Liver (tissue), 8 donors: ENCODE measurements at regions not wholly inside any gene's neighbourhood (a gene's known extent, or its start where the extent isn't known, plus 50 kb on each side); places are given as distances from the start of the nearest gene placed in this dataset.

ENCODE experiments used
- DNase-seq: peaks from one replicate; pipeline ENCODE4 v3.0.0-alpha.2; 2017; ENCODE audit warnings: low spot score
- H3K27ac ChIP-seq, 2 donors: one replicate each; pipeline ENCODE4 v1.7.0; 2013; ENCODE audit warnings: inconsistent platforms in 2 of 2, low read length in 2 of 2, control low read depth in 1 of 2, low read depth in 1 of 2, mild to moderate bottlenecking in 1 of 2
- H3K27me3 ChIP-seq, 4 donors: one replicate each; pipeline versions ENCODE4 v1.6.1 to v1.7.0; 2013; ENCODE audit warnings: low read length in 3 of 4, inconsistent platforms in 1 of 4, mild to moderate bottlenecking in 1 of 4, moderate library complexity in 1 of 4; ENCODE audit not compliant: control insufficient read depth in 4 of 4, insufficient read depth in 4 of 4
- H3K36me3 ChIP-seq, 4 donors: one replicate each; pipeline versions ENCODE4 v1.6.1 to v1.7.0; 2013; ENCODE audit warnings: low read length in 3 of 4, mild to moderate bottlenecking in 3 of 4, low read depth in 1 of 4, moderate library complexity in 1 of 4; ENCODE audit not compliant: control insufficient read depth in 4 of 4, insufficient read depth in 3 of 4
- H3K4me1 ChIP-seq, 4 donors: one replicate each; pipeline versions ENCODE4 v1.6.1 to v1.7.0; 2013; ENCODE audit warnings: low read length in 3 of 4, mild to moderate bottlenecking in 3 of 4, moderate library complexity in 1 of 4; ENCODE audit not compliant: control insufficient read depth in 4 of 4, insufficient read depth in 4 of 4
- H3K4me3 ChIP-seq, 3 donors: one replicate each; pipeline versions ENCODE4 v1.6.1 to v1.7.0; 2013; ENCODE audit warnings: low read length in 3 of 3, control low read depth in 1 of 3, low read depth in 1 of 3, mild to moderate bottlenecking in 1 of 3
- H3K9ac ChIP-seq, 2 donors: one replicate each; pipeline ENCODE4 v1.7.0; 2013; ENCODE audit warnings: low read length in 2 of 2, mild to moderate bottlenecking in 2 of 2, moderate library complexity in 2 of 2, control low read depth in 1 of 2, low read depth in 1 of 2
- H3K9me3 ChIP-seq, 4 donors: one replicate each; pipeline versions ENCODE4 v1.6.1 to v1.7.0; 2013; ENCODE audit warnings: low read length in 3 of 4; ENCODE audit not compliant: control insufficient read depth in 4 of 4
- EGR1 ChIP-seq, 2 donors: IDR thresholded peaks; 2 replicates each; pipeline ENCODE4 v1.6.1; 2016 to 2018; ENCODE audit warnings: antibody characterized with exemption in 2 of 2, low read depth in 2 of 2
- FOXA1 ChIP-seq: IDR thresholded peaks from 2 replicates; pipeline ENCODE4 v1.6.1; 2016; ENCODE audit warnings: antibody characterized with exemption
- FOXA2 ChIP-seq: IDR thresholded peaks from 2 replicates; pipeline ENCODE4 v1.6.1; 2016; ENCODE audit warnings: antibody characterized with exemption
- GABPA ChIP-seq, 2 donors: IDR thresholded peaks in 1 of 2; conservative IDR thresholded peaks in 1 of 2; 2 replicates each; pipeline ENCODE4 v1.6.1; 2016; ENCODE audit warnings: antibody characterized with exemption in 2 of 2, mild to moderate bottlenecking in 1 of 2, moderate library complexity in 1 of 2
- HNF4A ChIP-seq, 2 donors: conservative IDR thresholded peaks; 2 replicates each; pipeline ENCODE4 v1.6.1; 2016; ENCODE audit warnings: antibody characterized with exemption in 2 of 2, mild to moderate bottlenecking in 2 of 2
- HNF4G ChIP-seq: IDR thresholded peaks from 2 replicates; pipeline ENCODE4 v1.6.1; 2016; ENCODE audit warnings: antibody characterized with exemption
- JUND ChIP-seq, 2 donors: IDR thresholded peaks; 2 replicates each; pipeline ENCODE4 v1.6.1; 2016; ENCODE audit warnings: antibody characterized with exemption in 2 of 2
- NR2F2 ChIP-seq: IDR thresholded peaks from 2 replicates; pipeline ENCODE4 v1.6.1; 2016; ENCODE audit warnings: antibody characterized with exemption
- RAD21 ChIP-seq, 2 donors: IDR thresholded peaks; 2 replicates each; pipeline ENCODE4 v1.6.1; 2016; ENCODE audit warnings: antibody characterized with exemption in 2 of 2, mild to moderate bottlenecking in 2 of 2
- RXRA ChIP-seq, 2 donors: IDR thresholded peaks; 2 replicates each; pipeline ENCODE4 v1.6.1; 2017 to 2018; ENCODE audit warnings: antibody characterized with exemption in 2 of 2, mild to moderate bottlenecking in 1 of 2
- SP1 ChIP-seq: IDR thresholded peaks from 2 replicates; pipeline ENCODE4 v1.6.1; 2018; ENCODE audit warnings: antibody characterized with exemption, mild to moderate bottlenecking
- TAF1 ChIP-seq: conservative IDR thresholded peaks from 2 replicates; pipeline ENCODE4 v1.6.1; 2016; ENCODE audit warnings: antibody characterized with exemption, mild to moderate bottlenecking
- YY1 ChIP-seq: IDR thresholded peaks from 2 replicates; pipeline ENCODE4 v1.6.1; 2016; ENCODE audit warnings: antibody characterized with exemption, mild to moderate bottlenecking
- WGBS: extraction: QIAGEN DNeasy Blood & Tissue Kit; methylation state at CpG from one replicate; pipeline ENCODE4 v1.1.7; 2013; 5-methylcytosine and 5-hydroxymethylcytosine counted together
- TF ChIP-seq, protein P1 (sequence below): IDR thresholded peaks from 2 replicates; pipeline ENCODE4 v1.6.1; 2016; ENCODE audit warnings: antibody characterized with exemption, mild to moderate bottlenecking
- TF ChIP-seq, protein P2 (sequence below): IDR thresholded peaks from 2 replicates; pipeline ENCODE4 v1.6.1; 2016; ENCODE audit warnings: antibody characterized with exemption
- TF ChIP-seq, protein P3 (sequence below): fragments of 150-350 bp; IDR thresholded peaks from 2 replicates; pipeline ENCODE4 v1.5.1; 2017; ENCODE audit warnings: improper control_type of control experiment, low read depth, low read length; ENCODE audit not compliant: missing input control
- TF ChIP-seq, protein P4 (sequence below): IDR thresholded peaks from 2 replicates; pipeline ENCODE4 v1.6.1; 2016; ENCODE audit warnings: antibody characterized with exemption
- TF ChIP-seq, protein P5 (sequence below): IDR thresholded peaks from 2 replicates; pipeline ENCODE4 v1.6.1; 2016; ENCODE audit warnings: antibody characterized with exemption
- donor health status: healthy.
- donor health status: healthy.
- donor health status: healthy.
- donor health status: healthy.
- donor health status: healthy.

DNA sequence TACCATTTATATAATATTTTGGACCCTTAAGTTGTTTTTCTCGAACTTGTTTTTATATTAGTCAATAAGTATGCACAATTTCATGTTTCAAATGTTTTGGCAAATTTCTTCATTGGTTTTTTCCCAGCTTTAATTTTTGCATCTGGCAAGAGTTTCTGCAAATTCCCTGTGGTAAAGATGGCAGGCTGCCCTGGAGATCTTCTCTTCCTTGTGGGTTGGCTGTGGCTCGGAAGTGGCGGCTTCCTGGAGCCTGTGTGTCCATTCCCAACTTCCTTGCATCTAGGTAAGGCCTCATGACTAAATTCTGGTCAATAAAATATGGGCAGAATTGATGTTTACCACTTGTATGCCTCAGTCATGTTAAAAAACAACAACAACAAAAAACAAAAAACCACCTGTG lies 818.6 kb downstream of the EPHA4 start:
- no peak for DNase-seq
- WGBS: 59% methylated on average over 3 of the region's 3 CpGs
- H3K9me3 ChIP-seq: no peaks in the 10 kb centered on the region
- H3K27me3 ChIP-seq: no peaks in the 10 kb centered on the region
- no peak overlapping the region for H3K27ac ChIP-seq
- no peak overlapping the region for H3K4me3 ChIP-seq
- TF ChIP-seq RXRA (IDR thresholded peaks at IDR 0.05): no peak
- TF ChIP-seq RAD21 (IDR thresholded peaks at IDR 0.05): no peak
- TF ChIP-seq NR2F2: no peak
- TF ChIP-seq, protein P1, sequence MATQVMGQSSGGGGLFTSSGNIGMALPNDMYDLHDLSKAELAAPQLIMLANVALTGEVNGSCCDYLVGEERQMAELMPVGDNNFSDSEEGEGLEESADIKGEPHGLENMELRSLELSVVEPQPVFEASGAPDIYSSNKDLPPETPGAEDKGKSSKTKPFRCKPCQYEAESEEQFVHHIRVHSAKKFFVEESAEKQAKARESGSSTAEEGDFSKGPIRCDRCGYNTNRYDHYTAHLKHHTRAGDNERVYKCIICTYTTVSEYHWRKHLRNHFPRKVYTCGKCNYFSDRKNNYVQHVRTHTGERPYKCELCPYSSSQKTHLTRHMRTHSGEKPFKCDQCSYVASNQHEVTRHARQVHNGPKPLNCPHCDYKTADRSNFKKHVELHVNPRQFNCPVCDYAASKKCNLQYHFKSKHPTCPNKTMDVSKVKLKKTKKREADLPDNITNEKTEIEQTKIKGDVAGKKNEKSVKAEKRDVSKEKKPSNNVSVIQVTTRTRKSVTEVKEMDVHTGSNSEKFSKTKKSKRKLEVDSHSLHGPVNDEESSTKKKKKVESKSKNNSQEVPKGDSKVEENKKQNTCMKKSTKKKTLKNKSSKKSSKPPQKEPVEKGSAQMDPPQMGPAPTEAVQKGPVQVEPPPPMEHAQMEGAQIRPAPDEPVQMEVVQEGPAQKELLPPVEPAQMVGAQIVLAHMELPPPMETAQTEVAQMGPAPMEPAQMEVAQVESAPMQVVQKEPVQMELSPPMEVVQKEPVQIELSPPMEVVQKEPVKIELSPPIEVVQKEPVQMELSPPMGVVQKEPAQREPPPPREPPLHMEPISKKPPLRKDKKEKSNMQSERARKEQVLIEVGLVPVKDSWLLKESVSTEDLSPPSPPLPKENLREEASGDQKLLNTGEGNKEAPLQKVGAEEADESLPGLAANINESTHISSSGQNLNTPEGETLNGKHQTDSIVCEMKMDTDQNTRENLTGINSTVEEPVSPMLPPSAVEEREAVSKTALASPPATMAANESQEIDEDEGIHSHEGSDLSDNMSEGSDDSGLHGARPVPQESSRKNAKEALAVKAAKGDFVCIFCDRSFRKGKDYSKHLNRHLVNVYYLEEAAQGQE: no peak
- TF ChIP-seq, protein P2, sequence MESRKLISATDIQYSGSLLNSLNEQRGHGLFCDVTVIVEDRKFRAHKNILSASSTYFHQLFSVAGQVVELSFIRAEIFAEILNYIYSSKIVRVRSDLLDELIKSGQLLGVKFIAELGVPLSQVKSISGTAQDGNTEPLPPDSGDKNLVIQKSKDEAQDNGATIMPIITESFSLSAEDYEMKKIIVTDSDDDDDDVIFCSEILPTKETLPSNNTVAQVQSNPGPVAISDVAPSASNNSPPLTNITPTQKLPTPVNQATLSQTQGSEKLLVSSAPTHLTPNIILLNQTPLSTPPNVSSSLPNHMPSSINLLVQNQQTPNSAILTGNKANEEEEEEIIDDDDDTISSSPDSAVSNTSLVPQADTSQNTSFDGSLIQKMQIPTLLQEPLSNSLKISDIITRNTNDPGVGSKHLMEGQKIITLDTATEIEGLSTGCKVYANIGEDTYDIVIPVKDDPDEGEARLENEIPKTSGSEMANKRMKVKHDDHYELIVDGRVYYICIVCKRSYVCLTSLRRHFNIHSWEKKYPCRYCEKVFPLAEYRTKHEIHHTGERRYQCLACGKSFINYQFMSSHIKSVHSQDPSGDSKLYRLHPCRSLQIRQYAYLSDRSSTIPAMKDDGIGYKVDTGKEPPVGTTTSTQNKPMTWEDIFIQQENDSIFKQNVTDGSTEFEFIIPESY: no peak
- TF ChIP-seq, protein P3, sequence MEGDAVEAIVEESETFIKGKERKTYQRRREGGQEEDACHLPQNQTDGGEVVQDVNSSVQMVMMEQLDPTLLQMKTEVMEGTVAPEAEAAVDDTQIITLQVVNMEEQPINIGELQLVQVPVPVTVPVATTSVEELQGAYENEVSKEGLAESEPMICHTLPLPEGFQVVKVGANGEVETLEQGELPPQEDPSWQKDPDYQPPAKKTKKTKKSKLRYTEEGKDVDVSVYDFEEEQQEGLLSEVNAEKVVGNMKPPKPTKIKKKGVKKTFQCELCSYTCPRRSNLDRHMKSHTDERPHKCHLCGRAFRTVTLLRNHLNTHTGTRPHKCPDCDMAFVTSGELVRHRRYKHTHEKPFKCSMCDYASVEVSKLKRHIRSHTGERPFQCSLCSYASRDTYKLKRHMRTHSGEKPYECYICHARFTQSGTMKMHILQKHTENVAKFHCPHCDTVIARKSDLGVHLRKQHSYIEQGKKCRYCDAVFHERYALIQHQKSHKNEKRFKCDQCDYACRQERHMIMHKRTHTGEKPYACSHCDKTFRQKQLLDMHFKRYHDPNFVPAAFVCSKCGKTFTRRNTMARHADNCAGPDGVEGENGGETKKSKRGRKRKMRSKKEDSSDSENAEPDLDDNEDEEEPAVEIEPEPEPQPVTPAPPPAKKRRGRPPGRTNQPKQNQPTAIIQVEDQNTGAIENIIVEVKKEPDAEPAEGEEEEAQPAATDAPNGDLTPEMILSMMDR: no peak
- TF ChIP-seq, protein P4, sequence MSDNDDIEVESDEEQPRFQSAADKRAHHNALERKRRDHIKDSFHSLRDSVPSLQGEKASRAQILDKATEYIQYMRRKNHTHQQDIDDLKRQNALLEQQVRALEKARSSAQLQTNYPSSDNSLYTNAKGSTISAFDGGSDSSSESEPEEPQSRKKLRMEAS: no peak
- no peak for TF ChIP-seq GABPA (IDR thresholded peaks at IDR 0.05 in 1 of 2, conservative IDR thresholded peaks at IDR 0.05 in 1 of 2)
- TF ChIP-seq EGR1 (IDR thresholded peaks at IDR 0.05; ENCODE audit: low read depth in 2 of 2): no peak
- TF ChIP-seq YY1: no peak
- TF ChIP-seq HNF4G: no peak
- no peak for TF ChIP-seq TAF1
- TF ChIP-seq HNF4A (conservative IDR thresholded peaks at IDR 0.05): no peak
- H3K4me1 ChIP-seq: no peaks in the 10 kb centered on the region
- H3K36me3 ChIP-seq: no peaks in the 10 kb centered on the region
- no peak overlapping the region for H3K9ac ChIP-seq

DNA sequence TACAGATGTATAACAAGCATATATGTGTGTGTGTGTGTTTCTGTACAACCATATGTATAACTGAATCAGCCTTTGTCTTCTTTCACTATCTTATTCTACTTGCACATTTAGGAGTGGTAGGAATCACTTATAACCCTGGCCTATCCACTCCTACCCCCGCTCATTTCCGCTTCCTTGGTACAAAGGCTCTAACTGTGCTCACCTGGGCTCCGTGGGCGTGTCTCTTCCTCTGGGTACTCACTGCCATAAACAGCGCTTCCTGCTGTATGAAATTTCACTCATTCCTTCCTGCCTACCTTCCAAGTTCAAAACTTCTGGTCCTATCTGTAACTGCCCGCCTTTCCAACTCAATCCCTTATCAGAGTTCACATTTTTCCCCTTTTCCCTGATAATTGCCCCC lies 815.5 kb downstream of the EPHA4 start:
- Histone ChIP-seq H3K36me3 (no peaks in the 10 kb centered on the region), H3K9me3 (no peaks in the 10 kb centered on the region), H3K27me3 (no peaks in the 10 kb centered on the region), H3K27ac (no peak overlapping the region), H3K4me1 (no peaks in the 10 kb centered on the region), H3K9ac (no peak overlapping the region), H3K4me3 (no peak overlapping the region)
- WGBS: 68% methylated on average over 6 of the region's 6 CpGs
- DNase-seq: no peak
- TF ChIP-seq TAF1 (no peak), FOXA2 (no peak), FOXA1 (no peak), NR2F2 (no peak), HNF4A (conservative IDR thresholded peaks at IDR 0.05) (no peak), HNF4G (no peak), GABPA (IDR thresholded peaks at IDR 0.05 in 1 of 2, conservative IDR thresholded peaks at IDR 0.05 in 1 of 2) (no peak), RXRA (IDR thresholded peaks at IDR 0.05) (no peak), EGR1 (IDR thresholded peaks at IDR 0.05; ENCODE audit: low read depth in 2 of 2) (no peak), YY1 (no peak), SP1 (no peak), RAD21 (IDR thresholded peaks at IDR 0.05) (no peak), JUND (IDR thresholded peaks at IDR 0.05) (no peak)
- TF ChIP-seq, protein P5, sequence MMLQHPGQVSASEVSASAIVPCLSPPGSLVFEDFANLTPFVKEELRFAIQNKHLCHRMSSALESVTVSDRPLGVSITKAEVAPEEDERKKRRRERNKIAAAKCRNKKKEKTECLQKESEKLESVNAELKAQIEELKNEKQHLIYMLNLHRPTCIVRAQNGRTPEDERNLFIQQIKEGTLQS: no peak
- TF ChIP-seq, protein P2: no peak
- TF ChIP-seq, protein P4: no peak
- TF ChIP-seq, protein P3: no peak
